Superior temporal gyrus (tissue), 1 donor: ENCODE measurements at regions not wholly inside any gene's neighbourhood (a gene's known extent, or its start where the extent isn't known, plus 50 kb on each side); places are given as distances from the start of the nearest gene placed in this dataset.
"Not testable (repeated sequence)": the region's sequence is repeated elsewhere in the genome, so short reads cannot be mapped to it uniquely, and the experiment has no call there.

Source experiments
- DNase-seq: peaks from one replicate; pipeline ENCODE4 v3.0.0-alpha.2; 2016; ENCODE audit errors: extremely low spot score

DNA sequence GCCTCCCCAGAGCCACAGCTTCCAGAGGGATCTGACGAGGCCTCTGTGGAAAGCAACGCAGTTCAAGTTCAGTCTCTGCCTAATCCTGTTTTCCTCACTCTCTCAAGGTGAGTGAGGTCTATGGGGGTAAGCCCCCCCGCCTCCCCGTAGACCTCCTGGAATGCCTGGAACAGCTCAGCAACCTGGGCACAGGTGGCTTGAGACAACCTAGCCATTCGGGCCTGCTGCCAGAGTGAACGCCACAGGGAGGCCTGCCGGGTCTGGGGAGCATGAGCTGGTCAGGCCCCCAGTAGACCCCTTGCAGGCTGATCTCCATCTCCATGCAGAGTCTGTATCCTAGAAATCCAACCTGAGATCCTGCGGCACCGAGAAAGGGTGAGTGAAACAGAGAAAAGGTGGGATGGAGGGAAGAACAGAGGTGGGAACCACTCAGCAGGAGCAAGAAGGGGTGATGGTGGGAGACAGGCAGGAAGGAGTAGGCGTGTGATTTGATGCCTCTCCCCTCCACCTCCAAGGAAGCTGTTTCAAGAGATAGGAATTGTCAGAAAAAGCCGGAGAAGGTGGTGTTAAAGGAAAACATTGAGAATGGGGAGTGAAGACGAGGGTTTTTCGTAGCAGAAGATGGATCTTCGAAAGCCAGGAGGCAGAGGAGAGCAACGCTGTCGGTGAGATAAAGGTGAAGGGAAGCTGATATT lies 123.1 kb upstream of the PRMT8 start:
- DNase-seq, result no peak

DNA sequence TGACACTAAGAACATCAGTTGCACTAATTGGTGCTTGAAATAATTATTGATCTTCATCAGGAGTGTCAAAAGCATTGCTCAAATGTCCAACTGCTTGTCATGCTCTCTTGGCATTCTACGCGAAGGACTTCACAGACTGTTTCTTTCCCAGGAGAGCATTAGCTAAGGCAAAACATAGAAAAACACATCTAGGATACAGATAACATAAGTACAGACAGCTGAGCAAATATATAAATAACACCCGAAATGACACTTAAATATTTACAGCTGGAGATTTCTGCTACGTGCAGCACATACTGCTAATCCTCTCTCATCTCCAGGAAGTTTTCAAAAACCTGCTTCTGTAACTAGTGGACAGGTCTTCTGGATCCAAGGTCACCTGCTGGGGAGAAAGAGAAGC lies 120.0 kb upstream of the PRMT8 start:
- no peak for DNase-seq

- DNase-seq, result no peak
These were observed 115.7 kb upstream of the PRMT8 start for GRCh38 chr12:3375326-3375725.

DNA sequence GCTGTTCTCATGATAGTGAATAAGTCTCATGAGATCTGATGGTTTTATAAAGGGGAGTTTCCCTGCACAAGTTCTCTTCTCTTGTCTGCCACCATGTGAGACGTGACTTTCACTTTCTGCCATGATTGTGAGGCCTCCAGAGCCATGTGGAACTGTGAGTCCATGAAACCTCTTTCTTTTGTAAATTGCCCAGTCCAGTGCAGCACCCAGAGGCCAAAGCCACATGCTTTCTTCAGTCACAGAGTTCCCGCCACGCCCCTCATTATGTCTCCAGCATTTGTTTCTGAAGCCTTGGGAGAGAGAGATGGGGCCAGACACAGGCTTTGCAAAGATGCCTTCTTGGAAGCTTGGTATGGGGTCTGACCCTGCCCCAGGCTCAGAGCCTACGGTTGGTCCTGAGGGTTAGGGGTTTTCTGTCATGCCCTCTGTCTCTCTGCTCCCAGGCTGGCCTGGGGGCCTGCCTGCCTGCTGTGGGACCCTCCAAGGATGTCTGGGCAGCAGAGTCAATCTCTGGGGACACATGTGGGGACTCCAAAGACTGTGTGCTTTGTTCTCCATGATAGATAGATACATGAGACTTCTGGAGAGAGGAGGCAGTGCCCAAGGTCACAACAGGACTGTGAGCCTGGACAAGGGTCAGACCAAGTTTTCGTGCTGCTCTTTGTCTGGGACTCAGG lies 114.1 kb upstream of the PRMT8 start:
- DNase-seq, result no peak

- DNase-seq, result no peak
These were observed 112.3 kb upstream of the PRMT8 start for GRCh38 chr12:3378655-3379054.

- DNase-seq, result no peak
These were observed 111.9 kb upstream of the PRMT8 start for GRCh38 chr12:3379079-3379478.

DNA sequence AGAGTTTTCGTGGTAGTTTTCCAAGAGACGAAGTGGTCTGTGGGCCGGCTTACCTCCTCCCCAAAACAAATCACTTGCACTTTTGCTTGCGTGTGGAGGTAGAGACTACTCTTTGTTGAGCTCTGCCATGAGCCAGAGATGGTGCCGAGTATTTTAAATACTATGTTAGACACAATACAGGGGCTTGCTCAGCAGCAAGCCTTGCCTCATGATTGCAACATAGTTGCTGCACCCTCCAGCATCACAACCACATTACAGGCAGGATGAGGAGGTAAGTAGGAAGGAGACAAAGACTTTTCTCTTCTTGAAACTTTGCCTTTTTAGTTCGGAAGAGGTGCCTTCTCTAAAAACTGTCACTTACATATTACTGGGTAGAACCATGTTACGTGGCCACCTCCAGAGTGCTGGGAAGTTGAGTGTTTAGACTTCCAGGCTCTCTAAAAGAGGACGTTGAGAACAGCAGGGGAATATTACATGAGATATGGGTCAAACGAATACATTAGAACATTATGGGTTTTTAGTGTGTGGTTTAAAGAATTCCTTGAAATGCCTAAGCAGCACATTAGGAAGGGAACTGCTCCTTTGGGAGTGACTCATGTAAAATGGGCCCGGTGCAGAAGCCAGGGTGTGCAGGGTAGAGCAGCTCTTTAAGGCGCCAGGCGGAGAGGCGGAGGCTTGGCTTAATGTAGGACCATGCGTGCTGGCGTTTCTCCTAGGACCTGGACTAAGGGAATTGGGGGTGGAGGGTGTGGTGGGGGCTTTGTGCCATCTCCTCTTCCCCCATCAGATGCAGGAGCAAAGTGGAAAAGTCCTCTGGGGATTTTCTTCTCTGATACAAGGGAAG lies 110.6 kb upstream of the PRMT8 start:
- DNase-seq, result no peak

DNA sequence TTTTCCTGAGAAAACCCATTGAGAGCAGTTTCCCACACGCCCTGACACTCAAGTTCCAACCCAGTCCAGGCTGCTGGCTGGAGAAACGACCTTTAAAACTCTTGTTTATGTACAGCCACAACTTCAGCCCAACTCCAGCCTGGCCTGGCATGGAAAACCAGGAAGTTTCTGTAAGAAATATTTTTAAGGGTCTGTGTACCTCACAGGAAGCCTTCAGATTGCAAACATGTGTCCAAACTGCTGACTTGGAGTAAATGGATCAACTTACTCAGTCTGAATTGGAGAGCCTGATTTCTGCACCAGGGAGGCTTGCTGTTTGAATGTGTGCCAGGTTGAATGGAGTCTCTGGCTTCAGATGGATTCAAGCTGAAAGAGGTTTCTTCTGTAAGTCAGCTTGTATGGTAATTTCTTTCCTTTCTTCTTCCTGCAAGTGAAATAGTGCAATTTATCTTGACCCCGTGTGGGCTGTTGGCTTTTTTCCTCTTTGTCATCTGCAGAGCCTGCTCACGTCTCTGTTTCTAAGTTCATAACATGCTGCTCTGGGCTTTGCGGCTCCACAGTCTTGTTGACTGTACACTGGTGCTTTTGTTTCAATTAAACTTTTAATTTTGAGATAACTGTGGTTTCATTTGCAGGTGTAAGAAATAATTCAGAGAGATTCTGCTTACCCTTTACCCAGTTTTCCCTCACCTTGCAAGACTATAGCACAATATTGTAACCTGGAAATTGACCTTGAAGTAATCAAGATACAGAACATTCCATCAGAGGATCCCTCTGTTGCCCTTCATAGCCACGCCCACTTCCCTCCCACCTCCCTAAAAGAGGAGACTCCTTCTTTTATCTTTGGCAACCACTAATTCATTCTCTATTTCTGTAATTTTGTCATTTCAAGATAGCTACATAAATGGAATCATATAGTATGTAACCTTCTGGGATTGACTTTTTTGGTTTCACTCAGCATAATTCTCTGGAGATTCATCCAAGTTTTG lies 109.7 kb upstream of the PRMT8 start:
- no peak for DNase-seq

GRCh38 chr12:3389986-3390385 lies 101.0 kb upstream of the PRMT8 start:
- no peak for DNase-seq

DNA sequence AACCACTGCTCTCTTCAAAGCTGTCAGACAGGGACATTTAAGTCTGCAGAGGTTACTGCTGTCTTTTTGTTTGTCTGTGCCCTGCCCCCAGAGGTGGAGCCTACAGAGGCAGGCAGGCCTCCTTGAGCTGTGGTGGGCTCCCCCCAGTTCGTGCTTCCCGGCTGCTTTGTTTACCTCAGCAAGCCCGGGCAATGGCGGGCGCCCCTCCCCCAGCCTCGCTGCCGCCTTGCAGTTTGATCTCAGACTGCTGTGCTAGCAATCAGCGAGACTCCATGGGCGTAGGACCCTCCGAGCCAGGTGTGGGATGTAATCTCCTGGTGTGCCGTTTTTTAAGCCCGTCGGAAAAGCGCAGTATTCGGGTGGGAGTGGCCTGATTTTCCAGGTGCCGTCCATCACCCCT lies 93.4 kb upstream of the PRMT8 start:
- DNase-seq, result not testable (repeated sequence)

DNA sequence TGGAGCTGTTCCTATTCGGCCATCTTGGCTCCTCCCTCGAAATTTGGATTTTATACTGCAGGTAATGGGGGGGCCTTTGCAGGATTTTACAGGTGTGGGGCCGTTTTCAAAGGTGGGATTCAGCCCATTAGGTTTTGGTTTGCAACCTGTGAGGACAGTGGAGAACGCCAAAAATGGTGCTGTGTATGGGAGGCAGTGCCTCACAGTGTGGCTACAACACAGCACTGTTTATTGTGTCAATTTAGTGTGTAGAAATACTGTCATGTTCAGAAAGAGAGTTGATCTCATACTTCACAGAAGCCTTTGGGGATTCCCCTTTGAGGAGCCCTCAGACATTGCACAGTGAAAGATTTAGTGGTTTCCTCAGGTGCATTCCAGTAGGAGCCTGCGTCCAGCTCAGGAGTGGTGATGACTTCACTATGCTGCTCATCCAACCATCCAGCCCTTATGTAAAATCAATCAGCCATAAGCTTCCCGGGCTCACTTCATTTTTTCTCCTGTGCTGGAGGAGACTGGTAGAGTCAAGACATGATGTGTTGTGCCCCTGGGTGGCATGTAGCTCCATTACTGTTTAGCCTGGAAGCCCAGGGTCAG lies 92.7 kb upstream of the PRMT8 start:
- no peak for DNase-seq

- no peak for DNase-seq
These were observed 85.2 kb upstream of the PRMT8 start for GRCh38 chr12:3405821-3406220.

DNA sequence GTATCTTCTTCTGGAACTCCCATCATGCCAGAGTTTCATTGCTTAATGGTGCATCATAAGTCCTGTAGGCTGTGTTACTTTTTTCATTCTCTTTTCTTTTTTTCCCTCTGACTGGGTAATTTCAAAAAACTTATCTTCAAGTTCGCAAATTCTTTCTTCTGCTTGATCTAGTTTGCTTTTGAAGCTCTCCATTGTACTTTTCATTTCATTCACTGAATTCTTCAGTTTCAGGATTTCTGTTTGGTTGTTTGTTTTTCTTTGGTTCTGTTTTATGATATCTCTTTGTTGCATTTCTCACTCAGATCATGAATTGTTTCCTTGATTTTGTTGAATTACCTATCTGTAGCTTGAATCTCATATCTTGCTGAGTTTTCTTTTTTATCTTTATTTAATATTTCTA lies 83.3 kb upstream of the PRMT8 start:
- DNase-seq, result no peak

DNA sequence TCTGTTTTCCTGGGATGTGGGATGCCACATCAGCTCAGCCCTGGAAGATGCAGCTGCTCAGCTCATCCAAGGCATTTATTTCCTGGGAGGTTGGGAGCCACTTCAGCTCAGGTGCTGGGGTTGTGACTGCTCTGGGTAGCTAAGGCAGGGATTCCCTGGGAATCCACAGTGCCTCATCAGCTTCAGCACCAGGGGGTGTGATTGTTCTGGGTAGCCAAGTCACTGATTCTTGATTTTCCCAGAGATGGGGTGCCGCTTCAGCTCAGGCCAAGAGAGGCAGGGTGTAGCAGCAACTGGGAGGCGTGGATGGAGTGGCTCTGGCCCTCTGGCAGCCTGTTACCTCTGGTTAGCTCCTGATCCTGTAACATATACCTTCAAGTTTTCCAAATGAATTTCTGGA lies 81.3 kb upstream of the PRMT8 start:
- DNase-seq, result no peak

- DNase-seq, result no peak
These were observed 74.8 kb upstream of the PRMT8 start for GRCh38 chr12:3416159-3416558.

GRCh38 chr12:3416670-3417069 lies 74.3 kb upstream of the PRMT8 start:
- DNase-seq, result no peak

DNA sequence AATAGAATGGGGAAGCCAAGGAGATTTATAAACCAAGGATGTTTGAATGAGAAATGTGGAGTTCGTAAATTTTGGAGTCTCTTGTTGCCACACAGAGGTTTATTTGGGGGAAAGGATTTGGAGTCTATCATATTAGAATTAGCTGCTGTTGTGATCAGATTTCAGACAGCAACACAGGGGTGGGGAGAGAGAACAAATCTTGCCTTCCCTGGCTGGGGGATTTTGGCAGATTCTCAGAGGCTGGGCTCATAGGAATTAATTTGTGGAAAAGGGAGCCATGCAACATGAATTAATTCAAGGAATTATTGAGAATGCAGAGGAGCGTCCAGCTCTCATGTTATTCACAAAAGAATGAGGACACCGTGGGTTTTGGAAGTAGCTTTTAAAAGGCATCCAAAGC lies 73.9 kb upstream of the PRMT8 start:
- no peak for DNase-seq

DNA sequence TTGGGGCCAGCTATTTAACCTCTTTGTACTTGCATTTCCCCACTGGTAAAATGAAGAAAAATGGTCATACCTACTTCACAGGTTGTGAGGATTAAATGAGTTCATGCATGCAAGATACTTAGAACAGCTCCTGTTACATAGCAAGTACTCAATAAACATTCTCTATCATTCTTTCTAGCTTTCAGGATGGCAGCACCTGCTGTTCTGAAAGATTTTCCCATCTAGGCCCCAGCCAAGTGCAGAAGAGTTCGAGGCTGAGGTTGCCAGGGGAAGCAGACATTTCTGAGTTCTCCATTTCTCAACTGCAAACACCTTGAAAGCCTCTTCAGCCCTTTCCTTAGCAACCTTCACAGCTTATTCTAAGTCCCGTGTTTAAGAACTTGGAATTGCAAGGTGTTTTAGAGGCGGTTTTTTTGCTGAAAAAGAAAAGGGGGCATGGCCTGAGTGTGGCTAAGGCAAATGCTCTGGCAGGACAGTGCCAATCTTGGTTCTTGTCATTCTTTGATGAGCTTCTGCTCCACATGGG lies 73.0 kb upstream of the PRMT8 start:
- DNase-seq, result no peak

GRCh38 chr12:3418609-3419390 lies 72.2 kb upstream of the PRMT8 start:
- DNase-seq, result no peak

GRCh38 chr12:3419558-3419957 lies 71.4 kb upstream of the PRMT8 start:
- no peak for DNase-seq
